ENCODE measurements at regions not wholly inside any gene's neighbourhood (a gene's known extent, or its start where the extent isn't known, plus 50 kb on each side); places are given as distances from the start of the nearest gene placed in this dataset.

DNA sequence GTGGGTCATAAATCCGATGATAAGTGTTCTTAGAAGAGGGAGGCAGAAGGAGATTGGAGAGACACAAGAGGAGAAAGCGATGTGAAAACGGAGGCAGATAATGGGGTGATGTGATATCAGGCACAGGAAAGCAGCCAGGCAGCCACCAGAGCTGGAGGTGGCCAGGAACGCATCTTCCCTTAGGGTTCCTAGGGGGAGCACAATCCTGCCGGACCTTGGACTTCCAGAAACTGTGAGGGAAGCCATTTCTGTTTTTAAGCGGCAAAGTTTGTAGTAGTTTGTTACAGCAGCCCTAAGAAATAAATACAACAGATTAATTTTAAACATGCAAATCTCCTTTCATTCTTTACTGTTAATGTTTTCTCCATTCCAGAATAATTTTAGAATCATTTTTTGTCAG lies 259.9 kb upstream of the TMC3 start:
- TF ChIP-seq POLR2A (IDR thresholded peaks at IDR 0.05; ENCODE audit: low read depth, low read length), result no peak
- FAIRE-seq (no peak), DNase-seq (ENCODE audit: insufficient read length, low spot score) (no peak)

DNA sequence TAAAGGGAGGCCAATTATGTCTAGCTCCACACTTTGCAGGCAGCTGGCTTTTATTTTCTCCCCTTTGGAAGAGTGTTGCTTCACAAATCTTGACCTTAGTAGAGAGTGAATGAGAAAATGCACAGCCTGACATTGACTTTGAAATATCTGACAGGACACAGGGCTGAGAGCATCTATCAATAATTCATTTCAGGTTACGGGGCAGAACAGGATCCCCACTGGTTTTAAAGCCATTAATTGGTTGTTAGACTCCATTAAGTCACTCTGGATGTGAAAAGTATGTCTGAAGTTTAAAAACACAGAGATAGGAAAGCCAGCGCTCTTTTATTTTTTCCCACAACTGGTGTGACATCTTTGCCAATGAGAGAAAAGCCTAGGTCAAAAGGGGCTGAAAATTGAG lies 251.9 kb upstream of the TMC3 start:
- TF ChIP-seq POLR2A (IDR thresholded peaks at IDR 0.05; ENCODE audit: low read depth, low read length), result no peak
- DNase-seq (ENCODE audit: insufficient read length, low spot score) (no peak), FAIRE-seq (no peak)

DNA sequence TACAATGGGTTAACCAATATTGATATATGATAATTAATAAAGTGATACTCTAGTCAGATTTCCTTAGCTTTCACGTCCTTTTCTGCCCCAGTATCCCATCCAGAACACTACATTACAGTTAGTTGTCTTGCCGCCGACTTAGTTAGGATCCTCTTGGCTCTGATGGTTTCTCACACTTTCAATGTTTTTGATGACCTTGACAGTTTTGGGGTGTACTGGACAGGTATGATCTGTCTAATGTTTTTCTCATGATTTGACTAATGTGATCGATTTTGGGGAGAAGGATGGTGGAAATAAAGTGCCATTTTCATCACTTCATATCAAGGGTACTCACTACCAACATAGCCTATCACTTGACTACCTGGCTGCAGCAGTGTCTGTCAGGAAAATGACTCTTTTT lies 245.0 kb upstream of the TMC3 start:
- no peak for TF ChIP-seq POLR2A (IDR thresholded peaks at IDR 0.05; ENCODE audit: low read depth, low read length)
- DNase-seq (ENCODE audit: insufficient read length, low spot score) (no peak), FAIRE-seq (no peak)

DNA sequence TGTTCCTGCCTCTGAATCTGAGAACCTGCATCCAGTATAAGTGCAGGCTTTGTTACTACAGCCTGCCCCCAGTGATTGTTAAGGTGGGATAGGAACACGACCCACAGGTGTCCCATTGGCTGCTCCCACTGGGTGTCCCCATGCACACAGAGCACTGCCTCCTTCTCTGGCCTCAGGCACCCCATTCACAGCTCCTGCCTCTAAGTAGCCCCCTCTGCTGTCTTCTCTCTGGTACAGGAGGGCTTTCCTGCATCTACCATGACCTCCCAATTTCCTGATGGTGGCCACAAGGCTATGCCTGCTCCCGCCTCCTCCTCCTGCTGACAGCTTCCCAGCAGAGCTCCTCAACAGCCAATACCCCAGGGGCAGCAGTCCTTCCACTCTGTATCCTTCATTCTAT lies 238.6 kb upstream of the TMC3 start:
- TF ChIP-seq POLR2A (IDR thresholded peaks at IDR 0.05; ENCODE audit: low read depth, low read length), result no peak
- FAIRE-seq (no peak), DNase-seq (ENCODE audit: insufficient read length, low spot score) (no peak)

DNA sequence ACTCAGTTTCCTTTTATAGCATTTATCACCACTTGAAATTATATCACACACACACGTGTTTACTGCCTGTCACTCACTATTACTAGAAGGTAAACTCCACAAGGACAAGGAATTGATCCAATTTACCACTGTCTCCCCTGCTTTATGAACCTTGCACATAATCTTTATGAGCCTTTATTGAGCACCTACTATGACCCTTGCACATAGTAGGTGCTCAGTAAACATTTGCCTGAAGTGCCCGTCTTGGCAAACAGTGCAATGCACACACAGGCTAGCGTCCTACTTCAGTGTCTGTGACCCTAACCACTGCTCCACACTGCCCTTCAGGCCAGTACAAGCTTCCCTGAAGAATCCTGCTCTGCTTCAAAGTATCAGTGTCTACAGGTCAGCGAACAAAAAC lies 237.7 kb upstream of the TMC3 start:
- no peak for TF ChIP-seq POLR2A (IDR thresholded peaks at IDR 0.05; ENCODE audit: low read depth, low read length)
- DNase-seq (ENCODE audit: insufficient read length, low spot score), result no peak
- no peak for FAIRE-seq

DNA sequence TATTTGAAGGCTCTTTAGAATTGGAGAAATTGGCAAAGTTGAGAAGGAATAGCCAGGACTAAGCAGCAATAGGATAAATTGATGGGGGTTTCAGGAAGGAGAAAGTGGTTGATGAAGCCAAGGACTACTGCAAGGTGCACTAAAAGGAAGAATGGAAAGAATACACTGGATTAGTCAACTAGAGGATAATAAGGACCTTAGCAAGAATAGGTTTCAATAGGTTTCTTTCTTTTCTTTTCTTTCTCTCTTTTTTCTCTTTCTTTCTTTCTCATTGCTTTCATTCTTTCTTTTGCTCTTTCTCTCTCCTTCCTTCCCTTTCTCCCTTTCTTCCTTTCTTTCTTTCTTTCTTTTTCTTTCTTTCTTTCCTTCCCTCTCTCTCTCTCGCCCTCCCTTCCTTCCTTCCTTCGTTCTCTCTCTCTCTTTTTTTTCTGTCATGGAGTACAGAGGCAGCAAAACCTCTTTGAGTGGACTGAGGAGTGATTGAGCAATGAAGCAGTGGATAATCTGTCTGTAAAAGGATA lies 234.4 kb upstream of the TMC3 start:
- DNase-seq (ENCODE audit: insufficient read length, low spot score) (no peak), FAIRE-seq (no peak)
- no peak for TF ChIP-seq POLR2A (IDR thresholded peaks at IDR 0.05; ENCODE audit: low read depth, low read length)

DNA sequence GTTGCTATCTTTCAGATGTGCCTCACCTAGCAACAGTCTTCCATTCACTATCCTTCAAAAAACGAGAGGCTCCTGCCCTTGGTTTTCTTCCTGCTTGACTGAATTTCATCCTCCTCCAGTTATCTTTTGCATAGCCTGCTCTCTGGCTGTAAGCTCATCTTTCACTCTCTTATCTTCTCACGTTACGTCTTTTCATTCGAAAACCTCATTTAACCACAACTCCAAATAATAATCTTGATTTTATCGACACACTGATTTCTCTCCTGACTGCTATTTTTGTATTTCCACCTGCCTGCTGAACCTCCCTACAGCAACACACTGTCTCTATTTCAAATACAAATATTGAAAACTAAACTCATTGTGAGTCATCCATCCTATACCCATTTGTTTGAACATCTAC lies 230.7 kb upstream of the TMC3 start:
- DNase-seq (ENCODE audit: insufficient read length, low spot score), result no peak
- no peak for TF ChIP-seq POLR2A (IDR thresholded peaks at IDR 0.05; ENCODE audit: low read depth, low read length)
- no peak for FAIRE-seq

DNA sequence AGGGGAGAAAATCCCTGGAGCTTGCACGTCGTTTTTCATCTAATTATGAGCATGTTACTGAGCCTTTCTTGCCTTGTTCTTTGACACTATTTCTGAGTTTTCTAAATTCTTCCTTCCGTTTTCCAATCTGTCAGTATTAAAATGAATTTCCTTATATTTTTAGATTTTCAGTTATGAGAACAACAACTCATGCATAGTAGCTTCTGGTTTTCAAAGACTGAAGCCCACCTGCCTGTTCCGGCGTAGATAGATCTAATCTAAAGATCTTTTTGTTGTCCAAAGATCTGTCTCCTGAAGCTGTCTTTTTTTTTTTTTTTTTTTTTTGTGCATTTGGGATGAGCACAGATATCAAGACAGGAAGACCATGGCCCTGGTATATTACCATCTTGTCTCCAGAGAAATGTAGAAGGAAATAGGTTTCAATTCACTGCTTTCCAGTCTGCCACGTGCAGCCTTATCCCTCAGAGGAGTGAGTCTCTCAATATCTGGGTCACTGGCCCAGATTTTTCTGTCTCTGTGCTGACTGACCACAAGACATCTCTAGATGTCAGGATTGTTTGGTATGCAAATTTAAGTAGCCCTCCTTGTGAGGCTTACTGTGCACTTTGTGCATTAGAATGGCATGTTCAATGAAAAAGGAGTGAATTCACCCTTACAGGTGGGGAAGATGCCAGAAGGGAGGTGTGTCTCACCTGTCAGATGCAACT lies 222.3 kb upstream of the TMC3 start:
- DNase-seq (ENCODE audit: insufficient read length, low spot score), result no peak
- no peak for FAIRE-seq
- no peak for TF ChIP-seq POLR2A (IDR thresholded peaks at IDR 0.05; ENCODE audit: low read depth, low read length)

DNA sequence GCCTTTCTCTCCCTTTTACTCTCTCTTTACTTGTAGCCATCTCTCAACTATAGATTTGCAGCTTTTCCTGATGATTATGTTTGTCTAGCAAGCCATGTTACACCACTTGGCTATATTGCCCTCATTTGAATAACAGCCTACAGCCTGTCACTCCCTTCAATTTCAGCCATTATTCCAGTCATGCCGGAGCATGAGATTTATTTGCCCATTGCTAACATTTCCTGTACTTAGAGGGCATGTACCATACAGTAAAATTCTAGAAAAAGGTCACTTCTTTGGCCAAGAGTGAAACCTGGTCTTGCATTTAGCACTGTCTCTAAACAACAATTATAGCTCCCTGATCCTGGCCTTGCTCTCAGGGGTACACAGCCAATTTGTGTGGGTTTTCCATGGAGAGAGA lies 221.7 kb upstream of the TMC3 start:
- no peak for FAIRE-seq
- TF ChIP-seq POLR2A (IDR thresholded peaks at IDR 0.05; ENCODE audit: low read depth, low read length), result no peak

DNA sequence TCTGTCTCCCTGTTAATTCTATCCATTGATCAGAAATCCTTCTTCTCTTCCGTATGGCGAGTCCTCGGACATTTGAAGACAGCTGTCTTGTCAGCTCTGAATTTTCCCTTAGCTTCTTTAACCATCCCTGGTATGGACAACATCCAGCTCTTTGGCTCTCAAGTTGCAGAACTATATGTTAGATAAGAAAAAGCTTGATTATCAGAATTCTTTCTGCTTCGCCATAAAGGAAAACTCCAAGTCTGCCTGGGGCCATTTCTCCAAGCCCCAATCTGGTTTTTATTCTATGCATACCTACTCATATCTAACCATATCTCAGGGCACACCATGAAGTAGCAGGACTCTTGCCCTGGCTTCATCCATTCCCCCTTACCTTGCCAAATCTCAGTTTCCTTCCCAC lies 215.7 kb upstream of the TMC3 start:
- no peak for FAIRE-seq

More for the DNA sequence above, 221.7 kb upstream of the TMC3 start:
- DNase-seq (ENCODE audit: insufficient read length, low spot score), result no peak

DNA sequence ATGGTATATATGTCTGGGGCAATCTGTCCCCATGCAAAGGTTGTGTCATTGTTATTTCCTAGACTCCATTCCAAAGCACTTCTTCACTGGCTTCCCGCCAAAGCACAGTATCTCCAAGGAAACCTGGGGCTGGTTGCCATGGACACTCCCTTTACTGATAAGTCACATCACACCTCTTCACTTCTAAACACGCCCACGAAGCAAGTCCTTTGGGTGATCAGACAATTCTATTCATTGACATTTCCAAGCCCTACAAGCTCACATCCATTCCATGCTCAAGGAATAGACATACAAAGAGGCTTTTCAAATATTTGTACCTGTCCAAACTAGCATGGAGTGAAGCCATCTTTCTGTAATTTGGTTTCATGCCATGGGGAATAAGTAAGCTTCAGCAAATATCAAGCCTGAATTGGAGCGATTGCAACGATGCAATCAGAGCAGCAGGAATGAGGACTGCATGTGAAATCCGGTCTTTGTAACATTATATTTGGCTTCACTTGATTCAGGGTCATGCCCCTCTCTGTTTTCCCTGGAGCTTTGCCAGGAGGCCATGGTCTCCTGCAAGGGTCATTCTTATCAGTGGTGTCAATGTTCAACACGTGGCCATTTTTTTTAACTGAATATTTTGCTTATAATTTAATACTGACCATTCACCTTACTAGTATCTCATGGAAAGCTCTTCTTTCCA lies 201.6 kb upstream of the TMC3 start:
- TF ChIP-seq POLR2A (IDR thresholded peaks at IDR 0.05; ENCODE audit: low read depth, low read length), result no peak
- DNase-seq (ENCODE audit: insufficient read length, low spot score) (no peak), FAIRE-seq (no peak)

More for the DNA sequence above, 215.7 kb upstream of the TMC3 start:
- TF ChIP-seq POLR2A (IDR thresholded peaks at IDR 0.05; ENCODE audit: low read depth, low read length), result no peak
- no peak for DNase-seq (ENCODE audit: insufficient read length, low spot score)

DNA sequence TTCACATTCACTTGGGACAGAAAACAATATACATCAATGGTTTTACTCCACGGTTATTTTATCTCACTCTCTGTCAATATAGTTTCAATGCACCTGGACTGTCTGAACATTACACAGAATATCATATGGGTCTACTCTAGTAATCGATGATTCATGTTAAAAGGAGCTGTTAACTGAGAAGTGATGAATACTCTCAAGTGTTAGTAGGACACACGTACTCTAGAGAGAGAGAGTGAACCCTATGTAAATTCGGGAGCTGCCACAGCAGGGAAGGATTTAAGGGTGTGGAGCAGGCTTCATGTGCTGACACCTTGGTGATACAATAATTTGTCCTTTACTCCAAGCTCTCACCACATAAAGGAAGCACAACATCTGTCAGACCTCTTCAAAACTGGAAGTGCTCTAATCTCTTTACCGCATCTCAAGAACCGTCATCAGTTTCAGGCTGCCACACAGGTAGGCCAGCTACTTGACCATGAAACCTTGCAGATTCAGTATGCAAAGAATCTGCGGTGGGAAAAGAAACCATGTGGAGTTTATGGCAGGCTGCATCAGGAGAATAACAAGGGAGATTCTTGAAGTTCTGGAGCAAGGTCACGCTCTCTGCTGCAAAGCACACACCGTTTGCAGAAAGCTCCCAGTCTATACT lies 199.2 kb upstream of the TMC3 start:
- DNase-seq (ENCODE audit: insufficient read length, low spot score), result no peak
- FAIRE-seq, result no peak
- no peak for TF ChIP-seq POLR2A (IDR thresholded peaks at IDR 0.05; ENCODE audit: low read depth, low read length)

DNA sequence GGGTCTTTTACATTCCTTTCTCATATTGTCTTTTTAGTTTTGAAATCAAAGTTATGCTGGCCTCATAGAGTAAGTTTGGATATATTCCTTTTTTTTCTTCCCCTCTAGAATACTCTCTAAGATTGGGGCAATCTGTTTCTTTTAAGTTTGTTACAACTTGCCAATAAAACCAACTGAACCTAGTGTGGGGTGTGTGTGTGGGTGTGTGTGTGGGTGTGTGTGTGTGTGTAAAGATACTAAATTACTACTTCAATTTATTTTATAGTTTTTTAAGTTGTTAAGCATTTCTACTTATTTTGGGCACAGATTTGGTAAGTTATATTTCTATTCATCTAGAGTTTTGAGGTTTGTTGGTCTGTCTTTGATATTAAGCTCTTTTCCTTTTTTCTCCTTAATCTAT lies 198.2 kb upstream of the TMC3 start:
- no peak for DNase-seq (ENCODE audit: insufficient read length, low spot score)
- no peak for FAIRE-seq
- TF ChIP-seq POLR2A (IDR thresholded peaks at IDR 0.05; ENCODE audit: low read depth, low read length), result no peak

DNA sequence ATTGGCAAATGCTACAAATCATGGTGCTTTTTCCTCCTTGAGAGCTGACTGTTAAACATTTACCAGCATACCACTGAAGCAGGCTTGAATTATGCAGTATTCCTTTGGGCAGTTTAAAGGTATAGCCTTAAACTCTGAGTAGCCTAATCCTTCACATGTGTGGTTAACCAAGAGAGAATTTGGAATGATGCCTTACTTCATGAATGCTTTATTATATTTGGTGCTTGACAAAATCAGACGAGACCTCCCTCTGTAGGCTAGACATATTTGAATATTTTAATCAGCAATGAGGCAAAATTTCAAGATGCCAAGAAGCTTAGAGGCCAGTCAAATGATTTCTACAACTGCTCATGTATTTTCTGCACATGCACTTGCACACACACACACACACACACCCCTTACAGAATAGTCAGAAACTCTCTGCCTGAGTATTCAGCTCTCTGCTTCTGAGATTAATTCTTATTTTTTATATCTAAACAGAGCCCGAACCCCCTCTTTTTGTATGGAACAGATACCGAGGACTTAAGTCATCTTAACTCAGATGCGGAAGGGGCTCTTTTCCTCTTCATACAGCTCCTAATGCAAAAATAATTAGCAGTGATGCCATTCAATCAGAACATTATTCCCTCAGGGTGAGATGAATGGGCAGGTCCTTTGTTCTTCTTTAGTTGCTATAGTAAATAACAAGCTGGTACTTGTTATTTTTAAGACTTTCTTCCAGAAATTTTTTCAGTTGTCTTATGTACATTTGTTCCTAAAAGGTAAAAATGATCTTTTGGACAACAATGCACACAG lies 195.5 kb upstream of the TMC3 start:
- no peak for TF ChIP-seq POLR2A (IDR thresholded peaks at IDR 0.05; ENCODE audit: low read depth, low read length)
- FAIRE-seq, result no peak
- DNase-seq (ENCODE audit: insufficient read length, low spot score), result no peak
